ENCODE measurements at regions not wholly inside any gene's neighbourhood (a gene's known extent, or its start where the extent isn't known, plus 50 kb on each side); places are given as distances from the start of the nearest gene placed in this dataset.

- TF ChIP-seq CTCF (IDR thresholded peaks at IDR 0.05; ENCODE audit: insufficient read depth, low read depth, low read length): no peak
- no peaks in the 10 kb centered on the region; the same call in none of the 2 replicates for H3K27me3 ChIP-seq (ENCODE audit: control insufficient read depth, insufficient read depth, low read length)
- no peak overlapping the region for H3K4me3 ChIP-seq (ENCODE audit: low read depth, low read length)
- POLR2A ChIA-PET: no interaction called here
- CTCF ChIA-PET: no interaction called here
- DNase-seq (ENCODE audit: low read depth): no peak
- H3K36me3 ChIP-seq (ENCODE audit: control insufficient read depth, insufficient read depth, low read length): no peaks in the 10 kb centered on the region
Observed at GRCh38 chr17:79202480-79202879, 127.9 kb downstream of the ENGASE start.

- no peak for DNase-seq (ENCODE audit: low read depth)
- H3K4me3 ChIP-seq (ENCODE audit: low read depth, low read length): no peak overlapping the region
- CTCF ChIA-PET: no interaction called here
Observed at GRCh38 chr17:79201536-79202227, 127.1 kb downstream of the ENGASE start.

GRCh38 chr17:79201119-79201518 lies 126.5 kb downstream of the ENGASE start:
- CTCF ChIA-PET: no interaction called here
- no peaks in the 10 kb centered on the region for H3K36me3 ChIP-seq (ENCODE audit: control insufficient read depth, insufficient read depth, low read length)

More at GRCh38 chr17:79201536-79202227, 127.1 kb downstream of the ENGASE start:
- POLR2A ChIA-PET: no interaction called here
- H3K27me3 ChIP-seq (ENCODE audit: control insufficient read depth, insufficient read depth, low read length): peaks cover 2% of the 10 kb centered on the region
- H3K36me3 ChIP-seq (ENCODE audit: control insufficient read depth, insufficient read depth, low read length): no peaks in the 10 kb centered on the region
- TF ChIP-seq CTCF (IDR thresholded peaks at IDR 0.05; ENCODE audit: insufficient read depth, low read depth, low read length): no peak

GRCh38 chr17:79196913-79197312 lies 122.3 kb downstream of the ENGASE start:
- POLR2A ChIA-PET: no interaction called here
- Histone ChIP-seq H3K4me3 (ENCODE audit: low read depth, low read length) (no peak overlapping the region), H3K27me3 (ENCODE audit: control insufficient read depth, insufficient read depth, low read length) (peaks cover 2% of the 10 kb centered on the region), H3K36me3 (ENCODE audit: control insufficient read depth, insufficient read depth, low read length) (no peaks in the 10 kb centered on the region)
- no peak for TF ChIP-seq CTCF (IDR thresholded peaks at IDR 0.05; ENCODE audit: insufficient read depth, low read depth, low read length)
- DNase-seq (ENCODE audit: low read depth): no peak
- CTCF ChIA-PET: no interaction called here

More at GRCh38 chr17:79201119-79201518, 126.5 kb downstream of the ENGASE start:
- peaks cover 2% of the 10 kb centered on the region for H3K27me3 ChIP-seq (ENCODE audit: control insufficient read depth, insufficient read depth, low read length)
- TF ChIP-seq CTCF (IDR thresholded peaks at IDR 0.05; ENCODE audit: insufficient read depth, low read depth, low read length): no peak
- no peak for DNase-seq (ENCODE audit: low read depth)
- no peak overlapping the region for H3K4me3 ChIP-seq (ENCODE audit: low read depth, low read length)
- POLR2A ChIA-PET: no interaction called here

GRCh38 chr17:79192503-79193351 lies 118.1 kb downstream of the ENGASE start:
- H3K27me3 ChIP-seq (ENCODE audit: control insufficient read depth, insufficient read depth, low read length): peaks cover 3% of the 10 kb centered on the region; the same call in 1 of the 2 replicates
- POLR2A ChIA-PET: no interaction called here
- no peak for TF ChIP-seq CTCF (IDR thresholded peaks at IDR 0.05; ENCODE audit: insufficient read depth, low read depth, low read length)
- CTCF ChIA-PET: interaction anchor here (0.5 to 1.9 kb wide), 4 partner anchors 121 to 209 kb away, joined by 3 to 6 read pairs (median 3); no protein-coding TSS in a partner anchor
- H3K36me3 ChIP-seq (ENCODE audit: control insufficient read depth, insufficient read depth, low read length): no peaks in the 10 kb centered on the region
- H3K4me3 ChIP-seq (ENCODE audit: low read depth, low read length): no peak overlapping the region
- no peak for DNase-seq (ENCODE audit: low read depth)

Data from BJ (cell line).